ENCODE measurements at regions not wholly inside any gene's neighbourhood (a gene's known extent, or its start where the extent isn't known, plus 50 kb on each side); places are given as distances from the start of the nearest gene placed in this dataset.

DNA sequence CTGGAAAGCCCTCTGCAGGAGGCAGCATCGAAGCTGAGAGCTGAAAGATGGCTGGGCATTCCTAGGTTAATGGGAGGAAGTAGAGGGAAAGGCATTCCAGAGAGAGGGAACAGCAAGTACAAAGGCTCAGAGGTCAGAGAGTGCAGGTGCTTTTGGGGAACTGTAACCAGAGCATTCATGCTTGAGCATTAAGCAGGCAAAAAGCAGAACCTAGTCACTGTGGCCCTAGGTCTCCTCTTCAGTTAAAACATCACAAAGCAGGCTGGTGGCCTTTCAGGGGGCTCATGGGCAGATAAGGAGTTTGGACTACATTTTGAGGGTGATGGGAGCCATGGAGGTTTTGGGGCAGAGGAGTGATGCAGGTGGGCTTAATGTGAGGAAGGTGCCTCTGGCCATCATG is 169.2 kb upstream of the MYL2 start:
- no peaks in the 10 kb centered on the region for H3K27me3 ChIP-seq (ENCODE audit: insufficient read depth)
- DNase-seq (ENCODE audit: low spot score) (no peak), ATAC-seq (no peak)
- peaks cover 2% of the 10 kb centered on the region for H3K27me3 Mint-ChIP-seq (ENCODE audit: insufficient read depth, low read depth, poor library complexity)
- no peak overlapping the region for H3K4me3 Mint-ChIP-seq
- TF ChIP-seq NANOG (IDR thresholded peaks at IDR 0.05; ENCODE audit: borderline replicate concordance) (no peak), EZH2phosphoT487 (IDR thresholded peaks at IDR 0.05; ENCODE audit: unreplicated experiment) (no peak), STAT1 (IDR thresholded peaks at IDR 0.05; ENCODE audit: unreplicated experiment) (no peak), ZNF331 (CRISPR knock-in tag; IDR thresholded peaks at IDR 0.05; ENCODE audit: low read depth) (no peak), JUNB (IDR thresholded peaks at IDR 0.05; ENCODE audit: unreplicated experiment) (no peak), EZH2 (IDR thresholded peaks at IDR 0.05; ENCODE audit: low read depth, unreplicated experiment) (no peak), POLR2AphosphoS5 (IDR thresholded peaks at IDR 0.05; ENCODE audit: low read depth) (no peak), CREB1 (CRISPR knock-in tag; IDR thresholded peaks at IDR 0.05; ENCODE audit: low read depth) (no peak), ZNF114 (CRISPR knock-in tag; IDR thresholded peaks at IDR 0.05) (no peak)
- TF ChIP-seq, protein P1, sequence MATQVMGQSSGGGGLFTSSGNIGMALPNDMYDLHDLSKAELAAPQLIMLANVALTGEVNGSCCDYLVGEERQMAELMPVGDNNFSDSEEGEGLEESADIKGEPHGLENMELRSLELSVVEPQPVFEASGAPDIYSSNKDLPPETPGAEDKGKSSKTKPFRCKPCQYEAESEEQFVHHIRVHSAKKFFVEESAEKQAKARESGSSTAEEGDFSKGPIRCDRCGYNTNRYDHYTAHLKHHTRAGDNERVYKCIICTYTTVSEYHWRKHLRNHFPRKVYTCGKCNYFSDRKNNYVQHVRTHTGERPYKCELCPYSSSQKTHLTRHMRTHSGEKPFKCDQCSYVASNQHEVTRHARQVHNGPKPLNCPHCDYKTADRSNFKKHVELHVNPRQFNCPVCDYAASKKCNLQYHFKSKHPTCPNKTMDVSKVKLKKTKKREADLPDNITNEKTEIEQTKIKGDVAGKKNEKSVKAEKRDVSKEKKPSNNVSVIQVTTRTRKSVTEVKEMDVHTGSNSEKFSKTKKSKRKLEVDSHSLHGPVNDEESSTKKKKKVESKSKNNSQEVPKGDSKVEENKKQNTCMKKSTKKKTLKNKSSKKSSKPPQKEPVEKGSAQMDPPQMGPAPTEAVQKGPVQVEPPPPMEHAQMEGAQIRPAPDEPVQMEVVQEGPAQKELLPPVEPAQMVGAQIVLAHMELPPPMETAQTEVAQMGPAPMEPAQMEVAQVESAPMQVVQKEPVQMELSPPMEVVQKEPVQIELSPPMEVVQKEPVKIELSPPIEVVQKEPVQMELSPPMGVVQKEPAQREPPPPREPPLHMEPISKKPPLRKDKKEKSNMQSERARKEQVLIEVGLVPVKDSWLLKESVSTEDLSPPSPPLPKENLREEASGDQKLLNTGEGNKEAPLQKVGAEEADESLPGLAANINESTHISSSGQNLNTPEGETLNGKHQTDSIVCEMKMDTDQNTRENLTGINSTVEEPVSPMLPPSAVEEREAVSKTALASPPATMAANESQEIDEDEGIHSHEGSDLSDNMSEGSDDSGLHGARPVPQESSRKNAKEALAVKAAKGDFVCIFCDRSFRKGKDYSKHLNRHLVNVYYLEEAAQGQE (IDR thresholded peaks at IDR 0.05; ENCODE audit: unreplicated experiment), result no peak
- TF ChIP-seq, protein P2, sequence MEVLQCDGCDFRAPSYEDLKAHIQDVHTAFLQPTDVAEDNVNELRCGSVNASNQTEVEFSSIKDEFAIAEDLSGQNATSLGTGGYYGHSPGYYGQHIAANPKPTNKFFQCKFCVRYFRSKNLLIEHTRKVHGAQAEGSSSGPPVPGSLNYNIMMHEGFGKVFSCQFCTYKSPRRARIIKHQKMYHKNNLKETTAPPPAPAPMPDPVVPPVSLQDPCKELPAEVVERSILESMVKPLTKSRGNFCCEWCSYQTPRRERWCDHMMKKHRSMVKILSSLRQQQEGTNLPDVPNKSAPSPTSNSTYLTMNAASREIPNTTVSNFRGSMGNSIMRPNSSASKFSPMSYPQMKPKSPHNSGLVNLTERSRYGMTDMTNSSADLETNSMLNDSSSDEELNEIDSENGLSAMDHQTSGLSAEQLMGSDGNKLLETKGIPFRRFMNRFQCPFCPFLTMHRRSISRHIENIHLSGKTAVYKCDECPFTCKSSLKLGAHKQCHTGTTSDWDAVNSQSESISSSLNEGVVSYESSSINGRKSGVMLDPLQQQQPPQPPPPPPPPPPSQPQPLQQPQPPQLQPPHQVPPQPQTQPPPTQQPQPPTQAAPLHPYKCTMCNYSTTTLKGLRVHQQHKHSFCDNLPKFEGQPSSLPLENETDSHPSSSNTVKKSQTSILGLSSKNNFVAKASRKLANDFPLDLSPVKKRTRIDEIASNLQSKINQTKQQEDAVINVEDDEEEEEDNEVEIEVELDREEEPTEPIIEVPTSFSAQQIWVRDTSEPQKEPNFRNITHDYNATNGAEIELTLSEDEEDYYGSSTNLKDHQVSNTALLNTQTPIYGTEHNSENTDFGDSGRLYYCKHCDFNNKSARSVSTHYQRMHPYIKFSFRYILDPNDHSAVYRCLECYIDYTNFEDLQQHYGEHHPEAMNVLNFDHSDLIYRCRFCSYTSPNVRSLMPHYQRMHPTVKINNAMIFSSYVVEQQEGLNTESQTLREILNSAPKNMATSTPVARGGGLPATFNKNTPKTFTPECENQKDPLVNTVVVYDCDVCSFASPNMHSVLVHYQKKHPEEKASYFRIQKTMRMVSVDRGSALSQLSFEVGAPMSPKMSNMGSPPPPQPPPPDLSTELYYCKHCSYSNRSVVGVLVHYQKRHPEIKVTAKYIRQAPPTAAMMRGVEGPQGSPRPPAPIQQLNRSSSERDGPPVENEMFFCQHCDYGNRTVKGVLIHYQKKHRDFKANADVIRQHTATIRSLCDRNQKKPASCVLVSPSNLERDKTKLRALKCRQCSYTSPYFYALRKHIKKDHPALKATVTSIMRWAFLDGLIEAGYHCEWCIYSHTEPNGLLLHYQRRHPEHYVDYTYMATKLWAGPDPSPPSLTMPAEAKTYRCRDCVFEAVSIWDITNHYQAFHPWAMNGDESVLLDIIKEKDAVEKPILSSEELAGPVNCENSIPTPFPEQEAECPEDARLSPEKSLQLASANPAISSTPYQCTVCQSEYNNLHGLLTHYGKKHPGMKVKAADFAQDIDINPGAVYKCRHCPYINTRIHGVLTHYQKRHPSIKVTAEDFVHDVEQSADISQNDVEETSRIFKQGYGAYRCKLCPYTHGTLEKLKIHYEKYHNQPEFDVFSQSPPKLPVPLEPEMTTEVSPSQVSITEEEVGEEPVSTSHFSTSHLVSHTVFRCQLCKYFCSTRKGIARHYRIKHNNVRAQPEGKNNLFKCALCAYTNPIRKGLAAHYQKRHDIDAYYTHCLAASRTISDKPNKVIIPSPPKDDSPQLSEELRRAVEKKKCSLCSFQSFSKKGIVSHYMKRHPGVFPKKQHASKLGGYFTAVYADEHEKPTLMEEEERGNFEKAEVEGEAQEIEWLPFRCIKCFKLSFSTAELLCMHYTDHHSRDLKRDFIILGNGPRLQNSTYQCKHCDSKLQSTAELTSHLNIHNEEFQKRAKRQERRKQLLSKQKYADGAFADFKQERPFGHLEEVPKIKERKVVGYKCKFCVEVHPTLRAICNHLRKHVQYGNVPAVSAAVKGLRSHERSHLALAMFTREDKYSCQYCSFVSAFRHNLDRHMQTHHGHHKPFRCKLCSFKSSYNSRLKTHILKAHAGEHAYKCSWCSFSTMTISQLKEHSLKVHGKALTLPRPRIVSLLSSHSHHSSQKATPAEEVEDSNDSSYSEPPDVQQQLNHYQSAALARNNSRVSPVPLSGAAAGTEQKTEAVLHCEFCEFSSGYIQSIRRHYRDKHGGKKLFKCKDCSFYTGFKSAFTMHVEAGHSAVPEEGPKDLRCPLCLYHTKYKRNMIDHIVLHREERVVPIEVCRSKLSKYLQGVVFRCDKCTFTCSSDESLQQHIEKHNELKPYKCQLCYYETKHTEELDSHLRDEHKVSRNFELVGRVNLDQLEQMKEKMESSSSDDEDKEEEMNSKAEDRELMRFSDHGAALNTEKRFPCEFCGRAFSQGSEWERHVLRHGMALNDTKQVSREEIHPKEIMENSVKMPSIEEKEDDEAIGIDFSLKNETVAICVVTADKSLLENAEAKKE (CRISPR knock-in tag; IDR thresholded peaks at IDR 0.05), result no peak
- TF ChIP-seq, protein P3, sequence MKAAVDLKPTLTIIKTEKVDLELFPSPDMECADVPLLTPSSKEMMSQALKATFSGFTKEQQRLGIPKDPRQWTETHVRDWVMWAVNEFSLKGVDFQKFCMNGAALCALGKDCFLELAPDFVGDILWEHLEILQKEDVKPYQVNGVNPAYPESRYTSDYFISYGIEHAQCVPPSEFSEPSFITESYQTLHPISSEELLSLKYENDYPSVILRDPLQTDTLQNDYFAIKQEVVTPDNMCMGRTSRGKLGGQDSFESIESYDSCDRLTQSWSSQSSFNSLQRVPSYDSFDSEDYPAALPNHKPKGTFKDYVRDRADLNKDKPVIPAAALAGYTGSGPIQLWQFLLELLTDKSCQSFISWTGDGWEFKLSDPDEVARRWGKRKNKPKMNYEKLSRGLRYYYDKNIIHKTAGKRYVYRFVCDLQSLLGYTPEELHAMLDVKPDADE (IDR thresholded peaks at IDR 0.05), result no peak
- TF ChIP-seq, protein P4, sequence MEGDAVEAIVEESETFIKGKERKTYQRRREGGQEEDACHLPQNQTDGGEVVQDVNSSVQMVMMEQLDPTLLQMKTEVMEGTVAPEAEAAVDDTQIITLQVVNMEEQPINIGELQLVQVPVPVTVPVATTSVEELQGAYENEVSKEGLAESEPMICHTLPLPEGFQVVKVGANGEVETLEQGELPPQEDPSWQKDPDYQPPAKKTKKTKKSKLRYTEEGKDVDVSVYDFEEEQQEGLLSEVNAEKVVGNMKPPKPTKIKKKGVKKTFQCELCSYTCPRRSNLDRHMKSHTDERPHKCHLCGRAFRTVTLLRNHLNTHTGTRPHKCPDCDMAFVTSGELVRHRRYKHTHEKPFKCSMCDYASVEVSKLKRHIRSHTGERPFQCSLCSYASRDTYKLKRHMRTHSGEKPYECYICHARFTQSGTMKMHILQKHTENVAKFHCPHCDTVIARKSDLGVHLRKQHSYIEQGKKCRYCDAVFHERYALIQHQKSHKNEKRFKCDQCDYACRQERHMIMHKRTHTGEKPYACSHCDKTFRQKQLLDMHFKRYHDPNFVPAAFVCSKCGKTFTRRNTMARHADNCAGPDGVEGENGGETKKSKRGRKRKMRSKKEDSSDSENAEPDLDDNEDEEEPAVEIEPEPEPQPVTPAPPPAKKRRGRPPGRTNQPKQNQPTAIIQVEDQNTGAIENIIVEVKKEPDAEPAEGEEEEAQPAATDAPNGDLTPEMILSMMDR (conservative IDR thresholded peaks at IDR 0.05; ENCODE audit: low read depth in 2 of 2), result no peak
- H3K79me2 ChIP-seq (replicated peaks; ENCODE audit: insufficient read depth), result no peaks in the 10 kb centered on the region
- H3K36me3 Mint-ChIP-seq (ENCODE audit: low read depth), result no peaks in the 10 kb centered on the region
- no peak overlapping the region for H3K4me3 ChIP-seq
- H3K4me2 ChIP-seq, result no peak overlapping the region
- no peaks in the 10 kb centered on the region for H3K9me2 ChIP-seq (ENCODE audit: insufficient read depth)
- 0 out of 2 replicates have a peak, but pooled peaks cover 4% of the 10 kb centered on the region for H3K4me1 ChIP-seq (ENCODE audit: insufficient read depth)
- no peaks in the 10 kb centered on the region for H3K36me3 ChIP-seq (ENCODE audit: insufficient read depth)
- H3K27ac ChIP-seq (ENCODE audit: low read depth), result no peak overlapping the region
- H2AFZ ChIP-seq, result no peak overlapping the region
- no peaks in the 10 kb centered on the region for H3F3A ChIP-seq (replicated peaks; ENCODE audit: low read depth)
- H4K20me1 ChIP-seq (replicated peaks; ENCODE audit: insufficient read depth), result no peaks in the 10 kb centered on the region; the same call in 1 of the 2 replicates
- peaks cover 16% of the 10 kb centered on the region for H3K4me1 Mint-ChIP-seq
- no peaks in the 10 kb centered on the region; the same call in 2 of the 3 replicates for H3K9me3 Mint-ChIP-seq
- no peak overlapping the region for H3K27ac Mint-ChIP-seq
